Astrocyte of the cerebellum (primary cell): ENCODE measurements at regions not wholly inside any gene's neighbourhood (a gene's known extent, or its start where the extent isn't known, plus 50 kb on each side); places are given as distances from the start of the nearest gene placed in this dataset.

Experiments used
- DNase-seq: peaks from one replicate; pipeline ENCODE4 v3.0.0-alpha.2; 2011; ENCODE audit warnings: low read depth
- H3K4me3 ChIP-seq: 2 replicates; pipeline ENCODE4 v1.5.1; 2011; ENCODE audit warnings: mild to moderate bottlenecking, low read depth, low read length, moderate library complexity
- CTCF ChIP-seq: IDR thresholded peaks from 2 replicates; pipeline ENCODE4 v1.5.1; 2012; ENCODE audit warnings: low read length, low read depth, moderate library complexity, mild to moderate bottlenecking; ENCODE audit errors: missing control alignments
- in situ Hi-C: cut with HindIII; loops from 2 replicates; pipeline ENCODE4 v1.10.0; 2017; ENCODE audit warnings: low sequenced_read_pairs

- in situ Hi-C loops, result no loop called here
- TF ChIP-seq CTCF, result no peak
- no peak for DNase-seq
- no peak overlapping the region for H3K4me3 ChIP-seq
Measured at GRCh38 chr6:15713325-15713724, 50.5 kb upstream of the DTNBP1 start.

- in situ Hi-C loops, result no loop called here
- no peak for TF ChIP-seq CTCF
- no peak for DNase-seq
- no peak overlapping the region for H3K4me3 ChIP-seq
Measured at GRCh38 chr6:15712797-15713196, 50.0 kb upstream of the DTNBP1 start.
